ENCODE measurements at regions not wholly inside any gene's neighbourhood (a gene's known extent, or its start where the extent isn't known, plus 50 kb on each side); places are given as distances from the start of the nearest gene placed in this dataset.

DNA sequence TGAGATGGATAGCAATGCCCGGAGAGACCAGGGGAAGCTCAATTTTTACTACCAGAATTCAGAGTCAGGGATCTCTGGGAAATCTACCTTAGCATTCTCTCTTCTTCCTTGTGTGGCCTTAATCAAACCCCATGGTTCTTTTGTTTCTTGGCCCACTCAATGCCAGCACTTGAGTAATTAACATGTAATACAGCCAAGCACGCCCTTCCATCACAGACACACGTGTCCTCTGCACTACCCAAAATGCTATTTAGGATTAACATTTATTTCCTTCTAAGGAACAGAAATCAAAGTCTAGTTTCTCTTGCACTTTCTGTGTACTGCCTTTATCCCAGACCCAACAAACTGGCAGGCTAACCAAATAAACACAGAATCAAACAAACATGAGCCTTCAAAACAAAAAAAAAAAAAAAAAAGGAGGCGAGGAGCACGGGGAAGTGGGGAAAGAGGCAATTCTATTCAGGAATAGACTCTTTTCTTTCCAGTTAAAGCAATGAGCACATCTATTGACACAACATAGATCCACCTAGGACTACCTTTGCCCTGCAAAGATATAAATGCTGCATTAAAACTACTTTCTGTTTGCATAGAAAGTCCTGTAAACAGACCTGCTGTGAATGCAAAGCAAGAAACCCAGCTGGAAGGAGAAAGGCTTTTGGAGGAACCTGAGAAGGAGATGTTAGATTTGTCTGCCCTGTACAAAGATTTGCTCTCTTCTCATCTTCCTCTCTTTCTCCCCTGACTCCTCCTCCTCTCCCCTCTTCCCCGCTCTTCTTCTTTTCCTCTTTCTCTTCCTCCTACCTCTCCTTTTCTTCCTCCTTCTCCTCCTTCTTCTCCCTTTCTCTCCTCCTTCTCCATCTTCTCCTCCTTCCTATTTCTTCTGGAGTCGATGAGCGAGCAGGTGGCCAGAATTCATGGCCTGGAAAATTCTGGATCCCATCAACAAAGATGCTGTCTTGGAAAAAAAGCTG, 294.4 kb downstream of the NPIPA8 start:
- TF ChIP-seq TAF1 (IDR thresholded peaks at IDR 0.05; ENCODE audit: borderline replicate concordance, insufficient read depth, low read length) (no peak), POLR2AphosphoS5 (IDR thresholded peaks at IDR 0.05; ENCODE audit: low read depth, low read length) (no peak), SIN3A (IDR thresholded peaks at IDR 0.05; ENCODE audit: borderline replicate concordance, insufficient read depth, low read length) (no peak), FOXP2 (optimal IDR thresholded peaks at IDR 0.05; ENCODE audit: borderline replicate concordance, extremely low read depth, extremely low read length, insufficient read depth) (no peak)
- TF ChIP-seq, protein P1, sequence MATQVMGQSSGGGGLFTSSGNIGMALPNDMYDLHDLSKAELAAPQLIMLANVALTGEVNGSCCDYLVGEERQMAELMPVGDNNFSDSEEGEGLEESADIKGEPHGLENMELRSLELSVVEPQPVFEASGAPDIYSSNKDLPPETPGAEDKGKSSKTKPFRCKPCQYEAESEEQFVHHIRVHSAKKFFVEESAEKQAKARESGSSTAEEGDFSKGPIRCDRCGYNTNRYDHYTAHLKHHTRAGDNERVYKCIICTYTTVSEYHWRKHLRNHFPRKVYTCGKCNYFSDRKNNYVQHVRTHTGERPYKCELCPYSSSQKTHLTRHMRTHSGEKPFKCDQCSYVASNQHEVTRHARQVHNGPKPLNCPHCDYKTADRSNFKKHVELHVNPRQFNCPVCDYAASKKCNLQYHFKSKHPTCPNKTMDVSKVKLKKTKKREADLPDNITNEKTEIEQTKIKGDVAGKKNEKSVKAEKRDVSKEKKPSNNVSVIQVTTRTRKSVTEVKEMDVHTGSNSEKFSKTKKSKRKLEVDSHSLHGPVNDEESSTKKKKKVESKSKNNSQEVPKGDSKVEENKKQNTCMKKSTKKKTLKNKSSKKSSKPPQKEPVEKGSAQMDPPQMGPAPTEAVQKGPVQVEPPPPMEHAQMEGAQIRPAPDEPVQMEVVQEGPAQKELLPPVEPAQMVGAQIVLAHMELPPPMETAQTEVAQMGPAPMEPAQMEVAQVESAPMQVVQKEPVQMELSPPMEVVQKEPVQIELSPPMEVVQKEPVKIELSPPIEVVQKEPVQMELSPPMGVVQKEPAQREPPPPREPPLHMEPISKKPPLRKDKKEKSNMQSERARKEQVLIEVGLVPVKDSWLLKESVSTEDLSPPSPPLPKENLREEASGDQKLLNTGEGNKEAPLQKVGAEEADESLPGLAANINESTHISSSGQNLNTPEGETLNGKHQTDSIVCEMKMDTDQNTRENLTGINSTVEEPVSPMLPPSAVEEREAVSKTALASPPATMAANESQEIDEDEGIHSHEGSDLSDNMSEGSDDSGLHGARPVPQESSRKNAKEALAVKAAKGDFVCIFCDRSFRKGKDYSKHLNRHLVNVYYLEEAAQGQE (IDR thresholded peaks at IDR 0.05; ENCODE audit: insufficient read depth in 1 of 2, low read depth in 2 of 2, low read length in 2 of 2), result no peak

DNA sequence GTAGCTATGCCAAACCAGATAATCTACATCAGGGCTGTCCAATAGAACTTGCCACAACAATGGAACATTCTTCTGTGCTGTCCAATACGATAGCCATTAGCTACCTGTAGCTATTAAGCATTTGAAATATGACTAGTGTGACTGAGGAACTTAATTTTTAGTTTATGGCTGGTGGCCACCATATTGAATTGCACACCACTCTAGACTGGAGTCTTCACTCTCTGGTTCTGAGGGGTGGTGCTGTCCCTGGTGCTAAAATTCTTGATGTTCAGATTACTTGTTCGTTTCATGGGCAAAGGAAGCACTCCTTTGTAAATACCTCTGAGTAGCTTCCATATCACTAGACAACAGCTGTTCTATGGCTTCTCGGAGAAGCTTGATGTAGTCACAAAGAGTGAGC, 296.6 kb downstream of the NPIPA8 start:
- TF ChIP-seq POLR2AphosphoS5 (IDR thresholded peaks at IDR 0.05; ENCODE audit: low read depth, low read length), result no peak
- TF ChIP-seq, protein P1 (IDR thresholded peaks at IDR 0.05; ENCODE audit: insufficient read depth in 1 of 2, low read depth in 2 of 2, low read length in 2 of 2), result peak in 1 of 2 experiments; percentile 86; a peak in 2 of 4 replicates

DNA sequence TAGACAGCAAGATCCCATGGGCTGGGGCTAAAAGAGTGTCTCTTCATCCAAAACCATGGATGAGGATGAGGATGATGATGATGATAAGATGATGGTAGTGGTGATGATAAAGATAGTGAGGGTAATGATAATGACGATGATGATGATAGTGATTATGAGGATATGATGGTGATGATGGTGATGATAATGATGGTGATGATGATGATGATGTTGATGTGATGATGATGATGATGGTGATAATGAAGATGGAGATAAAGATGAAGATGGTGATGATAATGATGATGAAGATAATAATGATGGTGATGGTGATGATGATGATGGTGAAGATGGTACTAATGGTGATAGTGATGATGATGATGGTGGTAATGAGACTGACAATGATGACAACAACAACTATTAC, 299.5 kb downstream of the NPIPA8 start:
- TF ChIP-seq TAF1 (IDR thresholded peaks at IDR 0.05; ENCODE audit: borderline replicate concordance, insufficient read depth, low read length), result no peak

DNA sequence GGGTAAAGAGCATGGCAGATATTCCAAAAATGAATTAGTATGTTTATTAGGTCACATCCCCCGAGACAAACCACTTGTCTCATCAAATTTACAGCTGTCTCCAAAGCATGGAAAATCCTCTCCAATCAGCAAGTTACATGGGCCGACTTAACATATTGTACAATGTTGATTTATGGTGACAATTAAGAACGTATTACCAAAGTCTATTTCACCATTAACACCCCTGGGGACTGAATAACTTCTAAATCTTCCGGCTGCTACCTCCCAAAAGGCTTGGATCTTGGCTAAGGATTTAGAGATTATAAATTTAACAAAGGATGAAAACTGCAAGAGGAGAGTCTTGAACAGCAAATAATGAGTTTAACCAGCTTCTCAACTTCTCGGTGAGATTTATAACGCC, 311.9 kb downstream of the NPIPA8 start:
- no peak for TF ChIP-seq POLR2AphosphoS5 (IDR thresholded peaks at IDR 0.05; ENCODE audit: low read depth, low read length)
- TF ChIP-seq, protein P1 (IDR thresholded peaks at IDR 0.05; ENCODE audit: insufficient read depth in 1 of 2, low read depth in 2 of 2, low read length in 2 of 2), result no peak

DNA sequence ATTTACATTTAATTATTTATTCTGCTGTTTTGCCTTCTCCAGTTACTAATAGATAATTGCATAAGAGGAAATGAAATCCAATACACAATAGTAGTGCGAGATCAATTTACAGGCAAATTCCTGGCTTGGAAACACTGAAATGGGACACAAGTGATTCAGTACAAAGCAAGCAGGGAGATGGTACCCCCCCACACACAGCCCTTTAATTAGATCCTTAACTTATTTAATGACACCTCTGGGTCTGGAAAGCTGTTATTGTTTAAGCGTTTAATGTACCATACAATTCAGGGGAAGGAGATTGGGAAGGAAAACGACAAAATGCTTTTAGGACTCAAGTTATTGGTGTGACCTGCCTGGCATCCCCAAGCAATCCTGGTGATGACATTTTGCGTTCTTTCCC, 318.2 kb downstream of the NPIPA8 start:
- TF ChIP-seq, protein P1 (IDR thresholded peaks at IDR 0.05; ENCODE audit: insufficient read depth in 1 of 2, low read depth in 2 of 2, low read length in 2 of 2), result no peak
- TF ChIP-seq FOXP2 (optimal IDR thresholded peaks at IDR 0.05; ENCODE audit: borderline replicate concordance, extremely low read depth, extremely low read length, insufficient read depth) (no peak), SIN3A (IDR thresholded peaks at IDR 0.05; ENCODE audit: borderline replicate concordance, insufficient read depth, low read length) (no peak), TAF1 (IDR thresholded peaks at IDR 0.05; ENCODE audit: borderline replicate concordance, insufficient read depth, low read length) (no peak), POLR2AphosphoS5 (IDR thresholded peaks at IDR 0.05; ENCODE audit: low read depth, low read length) (no peak)
